ENCODE measurements at regions not wholly inside any gene's neighbourhood (a gene's known extent, or its start where the extent isn't known, plus 50 kb on each side); places are given as distances from the start of the nearest gene placed in this dataset.

DNA sequence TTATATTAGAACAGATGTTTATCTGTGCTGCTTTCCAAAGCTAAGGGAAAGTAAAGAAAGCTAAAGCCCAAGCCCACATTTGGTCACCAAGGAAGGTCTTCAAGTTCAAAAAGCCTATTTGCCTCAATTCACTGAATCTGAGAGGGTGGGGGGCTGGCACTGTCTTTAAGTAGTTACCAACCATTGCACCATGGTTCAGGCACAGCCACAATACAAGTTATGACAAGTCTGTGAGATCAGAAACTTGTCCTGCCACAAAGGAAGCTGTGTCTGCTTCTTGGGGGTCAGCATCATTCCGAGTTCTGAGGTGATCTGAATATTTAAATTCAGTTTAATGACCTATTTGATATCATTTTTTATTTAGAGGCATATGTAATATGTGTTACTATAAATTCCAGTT is 78.3 kb upstream of the OPRM1 start:
- TF ChIP-seq ZFX (IDR thresholded peaks at IDR 0.05; ENCODE audit: borderline replicate concordance) (no peak), CTCF (IDR thresholded peaks at IDR 0.05) (no peak)
- no peak overlapping the region for H3K27ac ChIP-seq

DNA sequence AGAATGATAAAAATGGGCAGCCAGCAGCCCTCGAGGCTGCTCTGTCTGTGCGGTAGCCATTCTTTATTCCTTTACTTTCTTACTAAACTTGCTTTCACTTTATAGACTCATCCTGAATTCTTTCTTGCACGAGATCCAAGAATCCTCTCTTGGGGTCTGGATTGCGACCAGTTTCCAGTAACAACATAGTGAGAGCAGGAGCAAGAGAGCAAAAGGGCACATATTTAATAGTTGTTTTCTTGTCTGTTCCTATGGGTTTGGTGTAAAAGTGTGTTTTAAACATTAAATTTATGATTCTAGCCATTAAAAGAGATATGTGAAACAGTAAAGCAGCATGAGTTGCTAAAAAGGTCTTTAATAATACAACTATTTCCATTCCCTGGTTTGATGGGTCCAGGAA is 78.8 kb upstream of the OPRM1 start:
- no peak for TF ChIP-seq CTCF (IDR thresholded peaks at IDR 0.05)
- no peak for TF ChIP-seq ZFX (IDR thresholded peaks at IDR 0.05; ENCODE audit: borderline replicate concordance)
- H3K27ac ChIP-seq, result no peak overlapping the region

- no peak overlapping the region for H3K27ac ChIP-seq
- TF ChIP-seq CTCF (IDR thresholded peaks at IDR 0.05) (no peak), ZFX (IDR thresholded peaks at IDR 0.05; ENCODE audit: borderline replicate concordance) (no peak)
These were observed 79.8 kb upstream of the OPRM1 start for GRCh38 chr6:153959276-153959675.

- no peak for TF ChIP-seq CTCF (IDR thresholded peaks at IDR 0.05)
- no peak for TF ChIP-seq ZFX (IDR thresholded peaks at IDR 0.05; ENCODE audit: borderline replicate concordance)
- H3K27ac ChIP-seq, result no peak overlapping the region
These were observed 80.2 kb upstream of the OPRM1 start for GRCh38 chr6:153958860-153959259.

DNA sequence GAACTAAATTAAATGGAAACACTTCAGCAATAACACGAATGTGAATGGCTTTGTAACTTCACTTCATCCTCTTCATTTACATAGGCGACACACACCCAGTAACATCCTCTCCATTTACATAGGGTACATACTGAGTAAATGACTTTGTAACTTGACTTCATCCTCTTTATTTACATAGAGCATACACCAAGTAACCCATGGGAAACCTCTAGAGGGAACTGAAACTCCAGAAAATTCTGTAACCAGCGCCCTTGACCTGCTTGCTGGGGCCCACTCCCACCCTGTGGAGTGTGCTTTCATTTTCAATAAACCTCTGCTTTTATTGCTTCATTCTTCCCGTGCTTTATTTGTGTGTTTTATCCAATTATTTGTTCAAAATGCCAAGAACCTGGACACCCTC is 81.6 kb upstream of the OPRM1 start:
- no peak overlapping the region for H3K27ac ChIP-seq
- TF ChIP-seq CTCF (IDR thresholded peaks at IDR 0.05), result no peak
- TF ChIP-seq ZFX (IDR thresholded peaks at IDR 0.05; ENCODE audit: borderline replicate concordance), result no peak

DNA sequence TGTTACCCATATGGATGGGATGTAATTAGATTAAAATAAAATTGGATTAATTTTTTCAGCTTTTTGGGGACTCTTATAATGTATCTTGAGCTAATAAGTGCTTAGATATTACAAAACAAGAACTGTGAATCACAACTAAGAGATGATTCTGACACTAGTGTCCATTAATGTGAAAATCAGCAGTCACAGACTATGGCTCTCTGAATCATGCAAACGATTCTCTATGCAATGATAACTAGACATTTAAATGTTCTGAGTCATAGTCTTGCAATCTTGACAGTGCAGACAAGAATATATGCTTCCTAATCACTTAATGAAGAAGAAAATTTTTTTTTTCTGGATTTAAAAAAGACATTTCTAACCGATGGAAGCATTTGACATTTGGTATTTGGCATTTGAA is 82.2 kb upstream of the OPRM1 start:
- no peak overlapping the region for H3K27ac ChIP-seq
- no peak for TF ChIP-seq CTCF (IDR thresholded peaks at IDR 0.05)
- no peak for TF ChIP-seq ZFX (IDR thresholded peaks at IDR 0.05; ENCODE audit: borderline replicate concordance)

- H3K27ac ChIP-seq, result no peak overlapping the region
- TF ChIP-seq CTCF (IDR thresholded peaks at IDR 0.05) (no peak), ZFX (IDR thresholded peaks at IDR 0.05; ENCODE audit: borderline replicate concordance) (no peak)
These were observed 89.4 kb upstream of the OPRM1 start for GRCh38 chr6:153949616-153950015.
